H1 (cell line): ENCODE measurements at regions not wholly inside any gene's neighbourhood (a gene's known extent, or its start where the extent isn't known, plus 50 kb on each side); places are given as distances from the start of the nearest gene placed in this dataset.
"Not testable (repeated sequence)": the region's sequence is repeated elsewhere in the genome, so short reads cannot be mapped to it uniquely, and the experiment has no call there.

ENCODE experiments used
- EP300 ChIP-seq, 2 experiments: IDR thresholded peaks; 1 replicate in 1 of 2; 2 replicates in 1 of 2; pipeline ENCODE4 v1.6.1; 2011 to 2012; ENCODE audit warnings: low read depth in 2 of 2, low read length in 2 of 2, mild to moderate bottlenecking in 2 of 2, borderline replicate concordance in 1 of 2, inconsistent platforms in 1 of 2, moderate library complexity in 1 of 2
- YY1 ChIP-seq: IDR thresholded peaks from 2 replicates; pipeline ENCODE4 v1.6.1; 2011; ENCODE audit warnings: low read depth, mild to moderate bottlenecking, low read length
- ZNF274 ChIP-seq: IDR thresholded peaks from 2 replicates; pipeline ENCODE4 v1.7.0; 2012; ENCODE audit warnings: low read length, borderline replicate concordance; ENCODE audit errors: extremely low read depth
- TF ChIP-seq, protein P1 (sequence below), 3 experiments: IDR thresholded peaks; 1 replicate in 2 of 3; 2 replicates in 1 of 3; pipeline versions ENCODE4 v1.5.1 to v1.6.1; 2011; ENCODE audit warnings: low read length in 3 of 3, mild to moderate bottlenecking in 3 of 3, inconsistent platforms in 2 of 3, low read depth in 1 of 3, moderate library complexity in 1 of 3; ENCODE audit not compliant: insufficient read depth in 1 of 3; ENCODE audit errors: control extremely low read depth in 1 of 3

DNA sequence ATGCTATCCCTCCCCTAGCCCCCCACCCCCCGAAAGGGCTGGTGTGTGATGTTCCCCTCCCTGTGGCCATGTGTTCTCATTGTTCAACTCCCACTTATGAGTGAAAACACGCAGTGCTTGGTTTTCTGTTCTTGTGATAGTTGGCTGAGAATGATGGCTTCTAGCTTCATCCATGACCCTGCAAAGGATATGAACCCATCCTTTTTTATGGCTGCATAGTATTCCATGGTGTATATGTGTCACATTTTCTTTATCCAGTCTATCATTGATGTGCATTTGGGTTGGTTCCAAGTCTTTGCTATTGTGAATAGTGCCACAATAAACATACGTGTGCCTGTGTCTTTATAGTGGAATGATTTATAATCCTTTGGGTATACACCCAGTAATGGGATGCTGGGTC, 565.1 kb upstream of the ADAMTS9 start:
- TF ChIP-seq EP300 (IDR thresholded peaks at IDR 0.05; ENCODE audit: borderline replicate concordance in 1 of 2, low read depth in 2 of 2, low read length in 2 of 2); YY1; ZNF274: not testable (repeated sequence)
- TF ChIP-seq, protein P1, sequence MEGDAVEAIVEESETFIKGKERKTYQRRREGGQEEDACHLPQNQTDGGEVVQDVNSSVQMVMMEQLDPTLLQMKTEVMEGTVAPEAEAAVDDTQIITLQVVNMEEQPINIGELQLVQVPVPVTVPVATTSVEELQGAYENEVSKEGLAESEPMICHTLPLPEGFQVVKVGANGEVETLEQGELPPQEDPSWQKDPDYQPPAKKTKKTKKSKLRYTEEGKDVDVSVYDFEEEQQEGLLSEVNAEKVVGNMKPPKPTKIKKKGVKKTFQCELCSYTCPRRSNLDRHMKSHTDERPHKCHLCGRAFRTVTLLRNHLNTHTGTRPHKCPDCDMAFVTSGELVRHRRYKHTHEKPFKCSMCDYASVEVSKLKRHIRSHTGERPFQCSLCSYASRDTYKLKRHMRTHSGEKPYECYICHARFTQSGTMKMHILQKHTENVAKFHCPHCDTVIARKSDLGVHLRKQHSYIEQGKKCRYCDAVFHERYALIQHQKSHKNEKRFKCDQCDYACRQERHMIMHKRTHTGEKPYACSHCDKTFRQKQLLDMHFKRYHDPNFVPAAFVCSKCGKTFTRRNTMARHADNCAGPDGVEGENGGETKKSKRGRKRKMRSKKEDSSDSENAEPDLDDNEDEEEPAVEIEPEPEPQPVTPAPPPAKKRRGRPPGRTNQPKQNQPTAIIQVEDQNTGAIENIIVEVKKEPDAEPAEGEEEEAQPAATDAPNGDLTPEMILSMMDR (IDR thresholded peaks at IDR 0.05; ENCODE audit: control extremely low read depth in 1 of 3, insufficient read depth in 1 of 3, low read depth in 1 of 3, low read length in 3 of 3) = not testable (repeated sequence)
